GM23248 (cell line): ENCODE measurements at regions not wholly inside any gene's neighbourhood (a gene's known extent, or its start where the extent isn't known, plus 50 kb on each side); places are given as distances from the start of the nearest gene placed in this dataset.

Experiments
- EZH2 ChIP-seq: fragments of 200-600 bp; sonication (generic); IDR thresholded peaks from 2 replicates; pipeline ENCODE4 v1.6.1; 2018; ENCODE audit warnings: antibody characterized with exemption, mild to moderate bottlenecking; ENCODE audit not compliant: insufficient read depth, poor library complexity, severe bottlenecking
- EZH2phosphoT487 ChIP-seq: fragments of 200-600 bp; sonication (generic); IDR thresholded peaks from 2 replicates; pipeline ENCODE4 v1.6.1; 2018; ENCODE audit warnings: antibody characterized with exemption, moderate library complexity, mild to moderate bottlenecking, low read depth; ENCODE audit not compliant: insufficient read depth

- TF ChIP-seq EZH2phosphoT487 (no peak), EZH2 (no peak)
Observed at GRCh38 chr2:154533300-154533940, 165.1 kb upstream of the KCNJ3 start.
